ENCODE measurements at regions not wholly inside any gene's neighbourhood (a gene's known extent, or its start where the extent isn't known, plus 50 kb on each side); places are given as distances from the start of the nearest gene placed in this dataset.

DNA sequence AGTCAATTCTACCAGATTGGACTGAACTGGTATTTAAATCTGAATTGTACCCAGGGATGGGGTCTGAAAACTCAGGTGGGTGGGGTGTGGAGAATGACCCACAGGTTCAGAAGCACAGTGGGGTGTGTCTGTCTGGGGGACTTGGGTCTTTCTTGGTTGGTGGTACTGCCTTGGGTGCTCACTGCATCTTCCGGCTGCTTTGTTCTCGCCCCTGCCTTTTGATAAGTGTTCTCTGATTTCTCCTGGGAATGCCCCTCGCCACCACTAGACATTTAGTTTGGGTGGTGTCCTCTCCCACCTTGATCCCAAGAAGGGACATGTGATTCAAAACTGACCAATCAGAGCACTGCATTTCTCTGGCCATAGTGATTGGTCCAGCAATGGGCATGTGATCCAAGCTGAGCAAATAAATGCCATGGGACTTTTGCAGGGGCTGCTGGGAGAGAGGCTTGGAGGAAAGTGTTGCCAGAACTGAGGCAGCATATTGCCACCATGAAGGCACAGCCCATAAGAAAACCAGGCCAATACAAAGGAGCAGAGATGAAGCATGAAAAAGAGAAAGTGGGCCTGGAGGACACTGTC, 270.5 kb downstream of the NPHP4 start:
- Histone ChIP-seq H3K36me3 (no peaks in the 10 kb centered on the region), H3K4me3 (no peak overlapping the region), H3K9me3 (no peaks in the 10 kb centered on the region), H3K4me1 (no peaks in the 10 kb centered on the region), H3K27me3 (peaks cover 0 to 6% (median 0%) of the 10 kb centered on the region in 3 donors), H3K27ac (no peak overlapping the region)
- intact Hi-C loops (cut with DNase I), result no loop called here
- TF ChIP-seq, protein P1, sequence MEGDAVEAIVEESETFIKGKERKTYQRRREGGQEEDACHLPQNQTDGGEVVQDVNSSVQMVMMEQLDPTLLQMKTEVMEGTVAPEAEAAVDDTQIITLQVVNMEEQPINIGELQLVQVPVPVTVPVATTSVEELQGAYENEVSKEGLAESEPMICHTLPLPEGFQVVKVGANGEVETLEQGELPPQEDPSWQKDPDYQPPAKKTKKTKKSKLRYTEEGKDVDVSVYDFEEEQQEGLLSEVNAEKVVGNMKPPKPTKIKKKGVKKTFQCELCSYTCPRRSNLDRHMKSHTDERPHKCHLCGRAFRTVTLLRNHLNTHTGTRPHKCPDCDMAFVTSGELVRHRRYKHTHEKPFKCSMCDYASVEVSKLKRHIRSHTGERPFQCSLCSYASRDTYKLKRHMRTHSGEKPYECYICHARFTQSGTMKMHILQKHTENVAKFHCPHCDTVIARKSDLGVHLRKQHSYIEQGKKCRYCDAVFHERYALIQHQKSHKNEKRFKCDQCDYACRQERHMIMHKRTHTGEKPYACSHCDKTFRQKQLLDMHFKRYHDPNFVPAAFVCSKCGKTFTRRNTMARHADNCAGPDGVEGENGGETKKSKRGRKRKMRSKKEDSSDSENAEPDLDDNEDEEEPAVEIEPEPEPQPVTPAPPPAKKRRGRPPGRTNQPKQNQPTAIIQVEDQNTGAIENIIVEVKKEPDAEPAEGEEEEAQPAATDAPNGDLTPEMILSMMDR (IDR thresholded peaks at IDR 0.05), result no peak
- no peak for TF ChIP-seq POLR2AphosphoS5 (IDR thresholded peaks at IDR 0.05)
- no peak for TF ChIP-seq EP300 (IDR thresholded peaks at IDR 0.05)
- TF ChIP-seq POLR2A (IDR thresholded peaks at IDR 0.05), result no peak
- 83 to 95% methylated on average over 3 of the region's 3 CpGs for WGBS, 2 donors
- no peak for DNase-seq

DNA sequence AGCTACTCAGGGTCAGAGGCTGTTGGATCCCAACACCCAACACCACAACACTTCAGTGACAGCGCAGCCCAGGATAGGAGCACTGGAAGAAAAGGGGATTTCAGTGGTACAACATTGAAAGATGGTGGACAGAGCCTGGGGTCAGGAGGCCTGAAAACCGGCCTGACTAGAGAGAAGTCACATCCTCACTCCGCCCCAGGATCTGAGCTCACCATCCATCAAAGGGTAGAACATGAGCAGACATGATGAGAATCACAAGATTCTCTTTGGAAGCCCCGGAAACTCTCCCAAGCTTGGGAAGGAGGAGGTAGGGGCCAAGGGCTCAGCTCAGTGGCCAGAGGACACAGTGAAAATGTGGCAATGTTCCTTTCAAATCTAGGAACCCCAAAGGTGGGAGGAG, 271.3 kb downstream of the NPHP4 start:
- Histone ChIP-seq H3K36me3 (no peaks in the 10 kb centered on the region), H3K9me3 (no peaks in the 10 kb centered on the region), H3K27ac (no peak overlapping the region), H3K4me1 (no peaks in the 10 kb centered on the region), H3K4me3 (no peak overlapping the region), H3K27me3 (peaks cover 0 to 6% (median 0%) of the 10 kb centered on the region in 3 donors)
- TF ChIP-seq POLR2A (IDR thresholded peaks at IDR 0.05) (no peak), EP300 (IDR thresholded peaks at IDR 0.05) (no peak), POLR2AphosphoS5 (IDR thresholded peaks at IDR 0.05) (no peak)
- TF ChIP-seq, protein P1 (IDR thresholded peaks at IDR 0.05), result no peak
- DNase-seq, result peak; percentile 21
- intact Hi-C loops (cut with DNase I), result no loop called here
- 85 to 87% methylated on average over 4 of the region's 4 CpGs for WGBS, 2 donors

DNA sequence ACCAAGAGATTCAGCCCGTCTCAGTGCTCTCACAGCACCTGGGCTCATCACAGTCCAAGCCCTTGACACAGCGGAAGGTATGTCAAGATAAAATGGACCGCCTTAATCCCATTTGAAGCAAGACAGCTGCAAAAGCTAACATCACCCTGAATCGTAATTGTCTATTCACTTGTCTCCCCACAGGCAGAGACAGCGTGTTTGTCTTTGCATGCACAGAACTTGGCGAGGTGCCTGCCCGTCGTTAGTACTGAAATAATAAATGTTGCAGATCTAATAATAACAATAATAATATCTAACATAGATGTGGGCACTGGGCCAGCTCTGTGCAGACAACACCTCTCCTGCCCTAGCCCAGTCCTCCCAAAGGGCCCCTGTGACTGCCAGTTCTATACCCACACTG, 271.7 kb downstream of the NPHP4 start:
- Histone ChIP-seq H3K4me1 (no peaks in the 10 kb centered on the region), H3K9me3 (peaks cover 0 to 3% (median 0%) of the 10 kb centered on the region in 4 donors), H3K36me3 (no peaks in the 10 kb centered on the region), H3K4me3 (no peak overlapping the region), H3K27ac (no peak overlapping the region), H3K27me3 (peaks cover 0 to 6% (median 0%) of the 10 kb centered on the region in 3 donors)
- 64 to 77% methylated on average over 8 of the region's 8 CpGs for WGBS, 2 donors
- TF ChIP-seq POLR2A (IDR thresholded peaks at IDR 0.05), result no peak
- TF ChIP-seq EP300 (IDR thresholded peaks at IDR 0.05), result no peak
- TF ChIP-seq POLR2AphosphoS5 (IDR thresholded peaks at IDR 0.05), result no peak
- TF ChIP-seq, protein P1 (IDR thresholded peaks at IDR 0.05), result no peak
- intact Hi-C loops (cut with DNase I), result no loop called here
- no peak for DNase-seq

DNA sequence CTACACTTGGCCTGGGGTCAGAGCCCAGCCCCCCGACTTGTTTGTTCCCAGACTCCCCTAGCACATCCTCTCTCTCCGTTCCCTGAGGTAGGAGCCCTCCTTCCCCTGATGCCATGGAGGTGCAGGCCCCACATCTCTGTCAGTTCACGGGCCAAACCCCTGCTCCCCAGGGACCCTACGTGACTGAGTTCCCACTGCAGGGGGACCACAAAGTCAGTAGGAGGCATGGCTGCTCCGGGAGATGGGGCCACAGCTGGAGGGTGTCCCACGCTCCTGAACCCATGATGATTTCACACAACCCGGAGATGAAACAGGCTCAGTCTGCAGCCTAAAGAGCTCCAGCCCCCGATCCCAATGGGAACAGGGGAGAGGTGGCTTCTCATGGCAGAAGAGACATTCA, 272.2 kb downstream of the NPHP4 start:
- Histone ChIP-seq H3K36me3 (no peaks in the 10 kb centered on the region), H3K27me3 (peaks cover 0 to 6% (median 0%) of the 10 kb centered on the region in 3 donors), H3K4me1 (no peaks in the 10 kb centered on the region), H3K9me3 (peaks cover 0 to 3% (median 0%) of the 10 kb centered on the region in 4 donors), H3K4me3 (no peak overlapping the region), H3K27ac (no peak overlapping the region)
- TF ChIP-seq, protein P1 (IDR thresholded peaks at IDR 0.05), result no peak
- TF ChIP-seq EP300 (IDR thresholded peaks at IDR 0.05) (no peak), POLR2AphosphoS5 (IDR thresholded peaks at IDR 0.05) (no peak), POLR2A (IDR thresholded peaks at IDR 0.05) (no peak)
- DNase-seq, result no peak
- 73 to 86% methylated on average over 8 of the region's 8 CpGs for WGBS, 2 donors
- intact Hi-C loops (cut with DNase I), result no loop called here
